ENCODE measurements at regions not wholly inside any gene's neighbourhood (a gene's known extent, or its start where the extent isn't known, plus 50 kb on each side); places are given as distances from the start of the nearest gene placed in this dataset.

DNA sequence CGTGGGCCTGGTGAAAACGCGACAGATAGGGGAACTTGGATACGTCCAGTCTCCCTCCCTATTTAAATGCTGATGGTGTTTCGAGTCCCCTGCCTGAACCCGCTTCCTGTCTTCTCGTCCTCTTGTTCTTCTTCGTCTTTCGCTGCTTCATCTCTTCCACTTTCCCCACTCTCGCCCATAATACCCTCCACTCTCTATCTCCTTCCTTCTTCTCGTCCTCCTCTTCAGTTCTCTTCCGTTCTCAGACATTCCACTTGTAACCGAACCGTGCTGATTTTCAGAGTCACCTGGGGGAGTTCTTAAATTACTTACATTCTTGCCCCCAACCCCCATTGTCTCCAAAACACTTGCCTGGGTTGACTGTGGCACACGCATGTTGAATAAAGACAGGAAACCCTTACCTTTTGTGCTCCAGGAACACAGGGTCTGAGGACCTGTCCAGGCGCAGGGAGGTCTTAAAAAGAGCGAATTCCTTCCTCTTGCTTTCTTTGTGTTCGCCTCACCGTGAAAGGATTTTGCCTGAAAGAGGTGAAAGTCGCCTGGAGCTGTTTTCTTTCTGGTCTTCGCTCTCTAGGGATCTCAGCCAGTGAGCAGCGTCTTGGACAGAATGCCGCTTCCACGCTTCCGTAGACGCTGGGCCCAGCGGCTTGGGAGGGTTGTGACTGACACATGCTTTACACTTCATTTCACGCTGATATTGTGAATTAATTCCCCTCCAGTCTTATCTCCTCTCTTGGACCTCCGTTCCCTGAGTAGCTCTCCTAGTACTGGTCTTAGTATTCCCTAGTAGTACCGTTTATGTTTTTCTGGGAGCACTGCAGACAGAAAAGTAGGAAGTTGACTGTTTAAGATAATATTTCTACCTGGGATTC, 184.0 kb downstream of the GPX5 start:
- TF ChIP-seq, protein P1, sequence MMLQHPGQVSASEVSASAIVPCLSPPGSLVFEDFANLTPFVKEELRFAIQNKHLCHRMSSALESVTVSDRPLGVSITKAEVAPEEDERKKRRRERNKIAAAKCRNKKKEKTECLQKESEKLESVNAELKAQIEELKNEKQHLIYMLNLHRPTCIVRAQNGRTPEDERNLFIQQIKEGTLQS (CRISPR knock-in tag; conservative IDR thresholded peaks at IDR 0.05) = no peak
- no peak for TF ChIP-seq FOXK1 (CRISPR knock-in tag; IDR thresholded peaks at IDR 0.05)

Measured in WTC11 (cell line).